ENCODE measurements at regions not wholly inside any gene's neighbourhood (a gene's known extent, or its start where the extent isn't known, plus 50 kb on each side); places are given as distances from the start of the nearest gene placed in this dataset.

DNA sequence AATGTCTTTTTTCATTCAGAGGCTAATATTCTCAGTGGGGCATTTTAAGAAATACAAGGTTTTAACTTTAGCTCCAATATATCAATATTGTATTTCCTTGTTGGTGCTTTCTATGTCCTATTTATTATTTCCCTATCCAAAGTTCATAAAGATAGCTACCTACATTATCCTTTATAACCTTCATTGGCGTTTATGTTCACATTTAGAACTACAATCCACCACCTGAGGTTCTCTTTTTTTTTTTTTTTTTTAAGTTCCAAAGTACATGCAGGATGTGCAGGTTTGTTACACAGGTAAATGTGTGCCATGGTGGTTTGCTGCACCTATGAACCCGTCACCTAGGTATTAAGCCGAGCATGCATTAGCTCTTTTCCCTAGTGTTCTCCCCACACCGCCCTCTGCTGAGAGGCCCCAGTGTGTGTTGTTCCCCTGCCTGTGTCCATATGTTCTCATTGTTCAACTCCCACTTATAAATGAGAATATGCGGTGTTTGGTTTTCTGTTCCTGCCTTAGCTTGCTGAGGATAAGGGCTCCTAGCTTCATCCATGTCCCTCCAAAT is 694.6 kb downstream of the SUCLG1 start:
- H3K9me3 ChIP-seq (ENCODE audit: control insufficient read depth, insufficient read depth, low read depth, low read length), result no peaks in the 10 kb centered on the region
- ChIA-PET POLR2A (interaction anchor here (0.7 kb wide), 1 partner anchor 367 kb away, joined by 3 read pairs; no protein-coding TSS in a partner anchor), CTCF (no interaction called here)
- no peaks in the 10 kb centered on the region for H3K36me3 ChIP-seq (ENCODE audit: control insufficient read depth in 2 of 2, insufficient read depth in 1 of 2, low read length in 2 of 2)
- TF ChIP-seq, protein P1, sequence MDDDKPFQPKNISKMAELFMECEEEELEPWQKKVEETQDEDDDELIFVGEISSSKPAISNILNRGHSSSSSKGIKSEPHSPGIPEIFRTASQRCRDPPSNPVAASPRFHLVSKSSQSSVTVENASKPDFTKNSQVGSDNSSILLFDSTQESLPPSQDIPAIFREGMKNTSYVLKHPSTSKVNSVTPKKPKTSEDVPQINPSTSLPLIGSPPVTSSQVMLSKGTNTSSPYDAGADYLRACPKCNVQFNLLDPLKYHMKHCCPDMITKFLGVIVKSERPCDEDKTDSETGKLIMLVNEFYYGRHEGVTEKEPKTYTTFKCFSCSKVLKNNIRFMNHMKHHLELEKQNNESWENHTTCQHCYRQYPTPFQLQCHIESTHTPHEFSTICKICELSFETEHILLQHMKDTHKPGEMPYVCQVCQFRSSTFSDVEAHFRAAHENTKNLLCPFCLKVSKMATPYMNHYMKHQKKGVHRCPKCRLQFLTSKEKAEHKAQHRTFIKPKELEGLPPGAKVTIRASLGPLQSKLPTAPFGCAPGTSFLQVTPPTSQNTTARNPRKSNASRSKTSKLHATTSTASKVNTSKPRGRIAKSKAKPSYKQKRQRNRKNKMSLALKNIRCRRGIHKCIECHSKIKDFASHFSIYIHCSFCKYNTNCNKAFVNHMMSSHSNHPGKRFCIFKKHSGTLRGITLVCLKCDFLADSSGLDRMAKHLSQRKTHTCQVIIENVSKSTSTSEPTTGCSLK (tag by site-specific recombination; IDR thresholded peaks at IDR 0.05), result no peak
- TF ChIP-seq ZNF18 (tag by site-specific recombination; IDR thresholded peaks at IDR 0.05), result no peak
- TF ChIP-seq ZBTB20 (tag by site-specific recombination; IDR thresholded peaks at IDR 0.05), result no peak
- TF ChIP-seq ZNF645 (tag by site-specific recombination; IDR thresholded peaks at IDR 0.05), result no peak
- TF ChIP-seq ZNF76 (tag by site-specific recombination; IDR thresholded peaks at IDR 0.05; ENCODE audit: borderline replicate concordance, low read depth), result no peak
- no peak overlapping the region for H3K27ac ChIP-seq (ENCODE audit: extremely low read depth, low read depth, low read length)
- H3K4me3 ChIP-seq (ENCODE audit: low read depth, low read length), result no peak overlapping the region
- H3K4me1 ChIP-seq (ENCODE audit: control insufficient read depth, insufficient read depth, low read length), result no peaks in the 10 kb centered on the region

- no peak overlapping the region for H3K27ac ChIP-seq (ENCODE audit: extremely low read depth, low read depth, low read length)
- H3K9me3 ChIP-seq (ENCODE audit: control insufficient read depth, insufficient read depth, low read depth, low read length), result no peaks in the 10 kb centered on the region
- POLR2A ChIA-PET, result no interaction called here
- TF ChIP-seq BCL11B (tag by site-specific recombination; IDR thresholded peaks at IDR 0.05; ENCODE audit: low read depth), result no peak
- no peak for TF ChIP-seq ZNF302 (tag by site-specific recombination; IDR thresholded peaks at IDR 0.05; ENCODE audit: low read depth)
- no peak for TF ChIP-seq ZNF585B (tag by site-specific recombination; IDR thresholded peaks at IDR 0.05)
- TF ChIP-seq, protein P2, sequence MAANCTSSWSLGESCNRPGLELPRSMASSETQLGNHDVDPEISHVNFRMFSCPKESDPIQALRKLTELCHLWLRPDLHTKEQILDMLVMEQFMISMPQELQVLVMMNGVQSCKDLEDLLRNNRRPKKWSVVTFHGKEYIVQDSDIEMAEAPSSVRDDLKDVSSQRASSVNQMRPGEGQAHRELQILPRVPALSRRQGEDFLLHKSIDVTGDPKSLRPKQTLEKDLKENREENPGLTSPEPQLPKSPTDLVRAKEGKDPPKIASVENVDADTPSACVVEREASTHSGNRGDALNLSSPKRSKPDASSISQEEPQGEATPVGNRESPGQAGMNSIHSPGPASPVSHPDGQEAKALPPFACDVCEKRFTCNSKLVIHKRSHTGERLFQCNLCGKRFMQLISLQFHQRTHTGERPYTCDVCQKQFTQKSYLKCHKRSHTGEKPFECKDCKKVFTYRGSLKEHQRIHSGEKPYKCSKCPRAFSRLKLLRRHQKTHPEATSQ (tag by site-specific recombination; IDR thresholded peaks at IDR 0.05), result no peak
- TF ChIP-seq OSR2 (tag by site-specific recombination; IDR thresholded peaks at IDR 0.05), result no peak
- no peak for TF ChIP-seq ZNF121 (tag by site-specific recombination; IDR thresholded peaks at IDR 0.05)
- no peaks in the 10 kb centered on the region for H3K36me3 ChIP-seq (ENCODE audit: control insufficient read depth in 2 of 2, insufficient read depth in 1 of 2, low read length in 2 of 2)
- CTCF ChIA-PET, result no interaction called here
- H3K4me1 ChIP-seq (ENCODE audit: control insufficient read depth, insufficient read depth, low read length), result no peaks in the 10 kb centered on the region
- H3K4me3 ChIP-seq (ENCODE audit: low read depth, low read length), result no peak overlapping the region
These were observed 701.8 kb downstream of the SUCLG1 start for GRCh38 chr2:83757329-83757728.

DNA sequence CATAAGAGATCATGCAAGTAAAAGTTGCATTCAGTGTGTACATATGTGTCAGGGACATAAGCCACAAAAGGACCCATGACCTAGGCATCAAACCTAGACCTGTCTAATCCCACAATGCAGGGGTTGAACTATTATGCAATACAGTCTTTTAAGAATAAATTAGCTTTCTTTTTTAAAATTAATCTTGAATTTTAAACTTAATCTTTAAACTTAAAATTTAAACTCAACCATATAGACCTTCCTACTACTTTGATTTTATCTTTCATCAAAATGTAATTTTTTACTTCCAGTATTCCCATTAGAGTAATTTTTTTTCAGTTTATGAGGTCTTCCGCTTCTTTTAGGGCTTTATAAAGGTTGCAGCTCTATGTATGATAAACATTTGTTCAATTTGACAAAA is 702.9 kb downstream of the SUCLG1 start:
- TF ChIP-seq ZNF660 (tag by site-specific recombination; IDR thresholded peaks at IDR 0.05), result no peak
- no peak for TF ChIP-seq ZNF146 (tag by site-specific recombination; IDR thresholded peaks at IDR 0.05)
- no peak for TF ChIP-seq ZNF658 (tag by site-specific recombination; IDR thresholded peaks at IDR 0.05)
- TF ChIP-seq ZNF362 (tag by site-specific recombination; IDR thresholded peaks at IDR 0.05), result no peak
- ChIA-PET POLR2A (no interaction called here), CTCF (no interaction called here)
- Histone ChIP-seq H3K4me1 (ENCODE audit: control insufficient read depth, insufficient read depth, low read length) (no peaks in the 10 kb centered on the region), H3K36me3 (ENCODE audit: control insufficient read depth in 2 of 2, insufficient read depth in 1 of 2, low read length in 2 of 2) (no peaks in the 10 kb centered on the region), H3K4me3 (ENCODE audit: low read depth, low read length) (no peak overlapping the region), H3K9me3 (ENCODE audit: control insufficient read depth, insufficient read depth, low read depth, low read length) (no peaks in the 10 kb centered on the region), H3K27ac (ENCODE audit: extremely low read depth, low read depth, low read length) (no peak overlapping the region)

Data from HEK293 (cell line).